ENCODE measurements at regions not wholly inside any gene's neighbourhood (a gene's known extent, or its start where the extent isn't known, plus 50 kb on each side); places are given as distances from the start of the nearest gene placed in this dataset.

- Mint-ChIP-seq H3K4me1 (ENCODE audit: low read depth, unreplicated experiment) (no peaks in the 10 kb centered on the region), H3K36me3 (ENCODE audit: insufficient read depth, unreplicated experiment) (no peaks in the 10 kb centered on the region), H3K9me3 (ENCODE audit: low read depth, unreplicated experiment) (peaks cover 3% of the 10 kb centered on the region), H3K4me3 (ENCODE audit: low read depth, unreplicated experiment) (no peak overlapping the region), H3K27me3 (ENCODE audit: unreplicated experiment) (no peaks in the 10 kb centered on the region), H3K27ac (ENCODE audit: unreplicated experiment) (no peak overlapping the region)
- CTCF ChIA-PET, result no interaction called here
- DNase-seq, result no peak
- no peak for TF ChIP-seq CTCF (IDR thresholded peaks at IDR 0.05; ENCODE audit: unreplicated experiment)
- intact Hi-C loops (cut with micrococcal nuclease; ENCODE audit: unreplicated experiment), result no loop called here
- BruUV-seq (replicated peaks), result no TSS peak
Measured at GRCh38 chr3:101104321-101104720, 111.1 kb upstream of the ABI3BP start.

GRCh38 chr3:101102678-101103296, 109.6 kb upstream of the ABI3BP start:
- DNase-seq, result no peak
- no peaks in the 10 kb centered on the region for H3K36me3 Mint-ChIP-seq (ENCODE audit: insufficient read depth, unreplicated experiment)
- no TSS peak for BruUV-seq (replicated peaks)
- peaks cover 2% of the 10 kb centered on the region for H3K9me3 Mint-ChIP-seq (ENCODE audit: low read depth, unreplicated experiment)
- TF ChIP-seq CTCF (IDR thresholded peaks at IDR 0.05; ENCODE audit: unreplicated experiment), result no peak
- no peaks in the 10 kb centered on the region for H3K27me3 Mint-ChIP-seq (ENCODE audit: unreplicated experiment)
- H3K4me1 Mint-ChIP-seq (ENCODE audit: low read depth, unreplicated experiment), result no peaks in the 10 kb centered on the region
- no peak overlapping the region for H3K4me3 Mint-ChIP-seq (ENCODE audit: low read depth, unreplicated experiment)
- no peak overlapping the region for H3K27ac Mint-ChIP-seq (ENCODE audit: unreplicated experiment)
- intact Hi-C loops (cut with micrococcal nuclease; ENCODE audit: unreplicated experiment), result no loop called here
- CTCF ChIA-PET, result interaction anchor here (0.5 kb wide), 1 partner anchor 87 kb away, joined by 3 read pairs; no protein-coding TSS in a partner anchor

- no peak overlapping the region for H3K27ac Mint-ChIP-seq (ENCODE audit: unreplicated experiment)
- intact Hi-C loops (cut with micrococcal nuclease; ENCODE audit: unreplicated experiment), result no loop called here
- H3K4me1 Mint-ChIP-seq (ENCODE audit: low read depth, unreplicated experiment), result no peaks in the 10 kb centered on the region
- CTCF ChIA-PET, result no interaction called here
- H3K27me3 Mint-ChIP-seq (ENCODE audit: unreplicated experiment), result no peaks in the 10 kb centered on the region
- H3K4me3 Mint-ChIP-seq (ENCODE audit: low read depth, unreplicated experiment), result no peak overlapping the region
- H3K9me3 Mint-ChIP-seq (ENCODE audit: low read depth, unreplicated experiment), result no peaks in the 10 kb centered on the region
- no peak for TF ChIP-seq CTCF (IDR thresholded peaks at IDR 0.05; ENCODE audit: unreplicated experiment)
- no peak for DNase-seq
- no peaks in the 10 kb centered on the region for H3K36me3 Mint-ChIP-seq (ENCODE audit: insufficient read depth, unreplicated experiment)
- no TSS peak for BruUV-seq (replicated peaks)
Measured at GRCh38 chr3:101100361-101101009, 107.3 kb upstream of the ABI3BP start.

- Mint-ChIP-seq H3K4me3 (ENCODE audit: low read depth, unreplicated experiment) (no peak overlapping the region), H3K27ac (ENCODE audit: unreplicated experiment) (no peak overlapping the region), H3K4me1 (ENCODE audit: low read depth, unreplicated experiment) (no peaks in the 10 kb centered on the region), H3K27me3 (ENCODE audit: unreplicated experiment) (no peaks in the 10 kb centered on the region), H3K9me3 (ENCODE audit: low read depth, unreplicated experiment) (no peaks in the 10 kb centered on the region), H3K36me3 (ENCODE audit: insufficient read depth, unreplicated experiment) (no peaks in the 10 kb centered on the region)
- intact Hi-C loops (cut with micrococcal nuclease; ENCODE audit: unreplicated experiment), result no loop called here
- no peak for TF ChIP-seq CTCF (IDR thresholded peaks at IDR 0.05; ENCODE audit: unreplicated experiment)
- DNase-seq, result no peak
- CTCF ChIA-PET, result no interaction called here
- BruUV-seq (replicated peaks), result no TSS peak
Measured at GRCh38 chr3:101099791-101100190, 106.6 kb upstream of the ABI3BP start.

Data from Calu3 (cell line).